ENCODE measurements at regions not wholly inside any gene's neighbourhood (a gene's known extent, or its start where the extent isn't known, plus 50 kb on each side); places are given as distances from the start of the nearest gene placed in this dataset.
"Not testable (repeated sequence)": the region's sequence is repeated elsewhere in the genome, so short reads cannot be mapped to it uniquely, and the experiment has no call there.

- TF ChIP-seq CTCF (IDR thresholded peaks at IDR 0.05; ENCODE audit: borderline replicate concordance, insufficient read depth, low read depth, low read length), result no peak
- no peak overlapping the region for H3K4me3 ChIP-seq (ENCODE audit: low read depth, low read length)
These were observed 1427.4 kb upstream of the ADGRL3 start for GRCh38 chr4:59772641-59773139.

- H3K4me3 ChIP-seq (ENCODE audit: low read depth, low read length), result not testable (repeated sequence)
These were observed 1419.9 kb upstream of the ADGRL3 start for GRCh38 chr4:59780271-59780670.

DNA sequence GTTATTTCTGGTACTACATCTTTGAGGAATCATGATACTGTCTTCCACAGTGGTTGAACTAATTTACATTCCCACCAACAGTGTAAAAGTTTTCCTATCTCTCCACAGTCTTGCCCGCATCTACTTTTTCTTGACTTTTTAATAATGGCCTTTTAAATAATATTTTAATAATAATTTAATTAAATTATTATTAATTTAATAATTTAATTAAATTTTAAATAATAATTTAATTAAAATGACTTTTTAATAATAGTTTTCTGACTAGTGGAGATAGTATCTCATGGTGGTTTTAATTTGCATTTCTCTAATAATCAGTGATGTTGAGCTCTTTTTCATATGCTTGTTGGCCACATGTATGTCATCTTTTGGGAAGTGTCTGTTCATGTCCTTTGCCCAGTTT, 1395.0 kb upstream of the ADGRL3 start:
- no peak for TF ChIP-seq CTCF (IDR thresholded peaks at IDR 0.05; ENCODE audit: borderline replicate concordance, insufficient read depth, low read depth, low read length)
- H3K4me3 ChIP-seq (ENCODE audit: low read depth, low read length), result no peak overlapping the region

- no peak for TF ChIP-seq CTCF (IDR thresholded peaks at IDR 0.05; ENCODE audit: borderline replicate concordance, insufficient read depth, low read depth, low read length)
These were observed 1385.6 kb upstream of the ADGRL3 start for GRCh38 chr4:59814402-59815010.

GRCh38 chr4:59818656-59819055, 1381.5 kb upstream of the ADGRL3 start:
- no peak for TF ChIP-seq CTCF (IDR thresholded peaks at IDR 0.05; ENCODE audit: borderline replicate concordance, insufficient read depth, low read depth, low read length)
- H3K4me3 ChIP-seq (ENCODE audit: low read depth, low read length), result no peak overlapping the region

More at GRCh38 chr4:59814402-59815010, 1385.6 kb upstream of the ADGRL3 start:
- H3K4me3 ChIP-seq (ENCODE audit: low read depth, low read length), result no peak overlapping the region

GRCh38 chr4:59823311-59823710, 1376.8 kb upstream of the ADGRL3 start:
- H3K4me3 ChIP-seq (ENCODE audit: low read depth, low read length), result no peak overlapping the region
- no peak for TF ChIP-seq CTCF (IDR thresholded peaks at IDR 0.05; ENCODE audit: borderline replicate concordance, insufficient read depth, low read depth, low read length)

DNA sequence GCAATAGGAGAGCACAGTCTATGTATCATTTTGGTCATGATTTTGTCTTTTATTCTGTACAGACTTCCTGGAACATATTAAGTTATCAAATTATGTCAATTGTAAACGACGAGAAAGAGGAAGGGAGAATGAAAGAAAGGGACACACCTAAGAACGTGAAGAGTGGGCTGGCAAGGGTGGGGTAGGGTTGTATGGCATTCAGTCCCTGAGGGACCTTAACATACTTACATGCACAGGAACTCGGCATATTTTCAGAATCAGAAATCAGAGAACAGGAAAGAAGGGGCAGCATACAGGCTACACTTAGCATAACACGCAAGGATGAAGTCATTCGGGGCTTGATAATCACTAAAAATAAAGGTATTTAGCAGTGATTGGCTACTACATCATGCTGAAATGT, 1375.0 kb upstream of the ADGRL3 start:
- no peak overlapping the region for H3K4me3 ChIP-seq (ENCODE audit: low read depth, low read length)
- no peak for TF ChIP-seq CTCF (IDR thresholded peaks at IDR 0.05; ENCODE audit: borderline replicate concordance, insufficient read depth, low read depth, low read length)
